GM20000 (cell line): ENCODE measurements at regions not wholly inside any gene's neighbourhood (a gene's known extent, or its start where the extent isn't known, plus 50 kb on each side); places are given as distances from the start of the nearest gene placed in this dataset.

Source experiments
- DNase-seq: peaks from one replicate; pipeline ENCODE4 v3.0.0; 2012; ENCODE audit warnings: low spot score
- CTCF ChIP-seq: IDR thresholded peaks from 2 replicates; pipeline ENCODE4 v1.5.1; 2012; ENCODE audit warnings: mild to moderate bottlenecking, control low read depth; ENCODE audit errors: extremely low read depth, missing control alignments

- no peak for DNase-seq
- TF ChIP-seq CTCF = no peak
Measured at GRCh38 chr10:123454987-123455386, 211.2 kb upstream of the GPR26 start.

DNA sequence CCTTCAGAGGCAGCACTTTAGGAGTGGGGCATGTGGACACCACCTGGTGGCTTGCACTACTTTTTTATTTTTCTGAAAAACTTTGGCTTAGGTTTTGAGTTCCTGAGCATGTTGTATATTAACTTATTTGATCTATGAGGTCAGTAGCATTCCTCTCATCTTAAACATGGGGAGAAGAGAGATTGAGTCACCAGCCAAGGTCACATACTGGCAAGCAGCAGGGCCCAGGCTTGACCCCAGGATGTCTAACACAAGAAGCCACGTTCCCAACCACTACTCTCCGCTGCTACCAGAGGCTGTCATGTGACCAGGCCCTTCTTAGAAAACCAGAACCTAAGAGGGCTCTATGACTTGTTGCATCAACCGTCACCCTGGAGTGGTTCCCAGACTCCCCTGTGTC is 210.3 kb upstream of the GPR26 start:
- TF ChIP-seq CTCF = no peak
- DNase-seq = no peak

DNA sequence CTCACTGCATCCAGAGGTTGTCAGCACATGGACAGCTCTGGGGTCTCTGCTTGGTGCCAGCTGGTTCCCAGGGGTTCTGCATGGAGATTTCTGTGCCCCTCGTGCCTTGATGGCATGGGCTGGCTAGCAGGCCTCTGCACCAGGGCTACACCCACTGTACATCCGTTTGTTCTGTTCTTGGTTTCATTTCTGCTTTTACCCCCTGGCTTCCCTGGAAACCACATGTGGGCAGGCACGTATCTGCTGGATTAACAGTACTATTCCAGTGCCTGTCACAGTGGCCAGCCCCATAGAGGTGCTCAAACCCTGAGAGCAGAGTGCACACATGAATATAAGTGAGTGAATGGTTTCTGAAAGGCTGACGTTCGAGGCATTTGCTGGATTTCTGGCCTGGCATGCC is 207.2 kb upstream of the GPR26 start:
- DNase-seq = no peak
- TF ChIP-seq CTCF = no peak

DNA sequence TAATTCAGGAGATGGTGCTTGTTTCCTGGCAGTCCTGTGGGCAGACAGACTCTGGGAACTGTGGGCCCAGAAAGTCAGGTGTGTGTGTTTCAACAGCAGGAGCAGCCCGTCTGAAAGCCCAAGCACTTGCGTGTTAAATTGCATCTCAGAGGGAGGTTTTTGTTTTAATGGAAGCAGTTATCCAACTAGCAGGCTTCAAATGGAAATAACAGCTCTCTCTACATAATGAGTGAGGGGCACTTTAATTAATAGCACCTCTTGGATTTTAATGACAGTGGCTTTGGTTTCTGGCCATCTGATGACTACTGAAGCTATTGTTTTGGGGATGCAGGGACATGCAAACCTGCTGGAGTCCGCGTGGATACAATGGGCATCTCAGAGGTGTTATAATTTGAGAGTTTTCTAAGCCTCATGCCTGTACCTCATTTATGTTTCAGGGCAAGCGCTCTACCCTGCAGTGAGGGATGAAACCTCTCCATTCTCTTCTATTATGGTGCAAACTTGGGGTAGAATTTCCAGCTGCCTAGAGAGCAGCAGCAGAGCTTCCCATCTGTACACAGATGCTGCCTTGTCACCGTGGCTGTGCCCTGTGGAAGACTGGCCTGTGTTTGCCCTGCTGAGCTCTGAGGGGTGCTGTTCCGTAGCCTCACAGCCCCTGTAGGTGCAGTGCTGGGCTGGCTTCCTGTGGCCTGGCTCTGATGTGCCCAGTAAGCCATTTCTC is 206.6 kb upstream of the GPR26 start:
- no peak for TF ChIP-seq CTCF

GRCh38 chr10:123462246-123462645 is 203.9 kb upstream of the GPR26 start:
- no peak for TF ChIP-seq CTCF

More for the DNA sequence above, 206.6 kb upstream of the GPR26 start:
- no peak for DNase-seq

DNA sequence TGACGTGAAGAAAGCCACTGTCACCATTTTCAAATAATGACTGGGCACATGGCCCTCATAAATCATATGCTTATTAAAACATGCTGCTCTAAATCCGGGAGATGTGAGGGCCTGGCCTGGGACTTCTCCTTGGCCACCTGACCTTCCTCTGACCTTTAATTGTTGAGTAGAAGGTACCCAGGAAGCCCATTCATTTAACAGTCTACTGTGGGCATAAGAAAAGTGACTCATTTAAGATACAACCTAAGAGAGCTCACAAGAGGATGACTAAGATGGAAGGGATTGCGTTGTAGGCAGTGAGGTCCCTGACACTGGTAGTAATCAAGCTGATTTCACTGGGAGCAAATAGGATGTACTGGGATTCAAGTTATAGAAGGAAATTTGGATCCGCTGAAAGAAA is 203.4 kb upstream of the GPR26 start:
- TF ChIP-seq CTCF = no peak
- no peak for DNase-seq

More at GRCh38 chr10:123462246-123462645, 203.9 kb upstream of the GPR26 start:
- no peak for DNase-seq

DNA sequence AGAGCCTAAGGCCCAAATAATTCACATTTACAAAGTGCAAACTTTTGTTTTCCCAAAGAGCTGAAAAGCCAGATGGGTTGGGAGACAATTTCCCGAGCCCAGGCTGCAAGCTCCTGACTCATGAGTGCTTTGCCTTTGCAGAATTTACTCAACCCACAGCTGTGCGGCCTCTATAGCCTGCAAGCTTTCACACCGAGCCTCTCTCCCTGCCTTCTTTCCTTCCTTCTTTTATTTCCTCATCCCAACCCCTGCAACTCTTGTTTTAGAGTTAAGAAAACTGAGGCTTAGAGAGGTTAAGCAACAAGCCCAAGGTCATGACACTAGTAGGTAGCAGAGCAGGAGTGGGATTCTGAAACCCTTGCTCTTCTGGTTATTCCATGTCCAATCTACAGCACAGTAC is 203.0 kb upstream of the GPR26 start:
- TF ChIP-seq CTCF = no peak
- no peak for DNase-seq
